ENCODE measurements at regions not wholly inside any gene's neighbourhood (a gene's known extent, or its start where the extent isn't known, plus 50 kb on each side); places are given as distances from the start of the nearest gene placed in this dataset.

- TF ChIP-seq, protein P1, sequence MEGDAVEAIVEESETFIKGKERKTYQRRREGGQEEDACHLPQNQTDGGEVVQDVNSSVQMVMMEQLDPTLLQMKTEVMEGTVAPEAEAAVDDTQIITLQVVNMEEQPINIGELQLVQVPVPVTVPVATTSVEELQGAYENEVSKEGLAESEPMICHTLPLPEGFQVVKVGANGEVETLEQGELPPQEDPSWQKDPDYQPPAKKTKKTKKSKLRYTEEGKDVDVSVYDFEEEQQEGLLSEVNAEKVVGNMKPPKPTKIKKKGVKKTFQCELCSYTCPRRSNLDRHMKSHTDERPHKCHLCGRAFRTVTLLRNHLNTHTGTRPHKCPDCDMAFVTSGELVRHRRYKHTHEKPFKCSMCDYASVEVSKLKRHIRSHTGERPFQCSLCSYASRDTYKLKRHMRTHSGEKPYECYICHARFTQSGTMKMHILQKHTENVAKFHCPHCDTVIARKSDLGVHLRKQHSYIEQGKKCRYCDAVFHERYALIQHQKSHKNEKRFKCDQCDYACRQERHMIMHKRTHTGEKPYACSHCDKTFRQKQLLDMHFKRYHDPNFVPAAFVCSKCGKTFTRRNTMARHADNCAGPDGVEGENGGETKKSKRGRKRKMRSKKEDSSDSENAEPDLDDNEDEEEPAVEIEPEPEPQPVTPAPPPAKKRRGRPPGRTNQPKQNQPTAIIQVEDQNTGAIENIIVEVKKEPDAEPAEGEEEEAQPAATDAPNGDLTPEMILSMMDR (IDR thresholded peaks at IDR 0.05), result no peak
- TF ChIP-seq EZH2 (IDR thresholded peaks at IDR 0.05), result no peak
Measured at GRCh38 chr11:111098091-111098490, 147.4 kb upstream of the POU2AF2 start.
